C1 segment of cervical spinal cord (tissue), 14 donors: ENCODE measurements at regions not wholly inside any gene's neighbourhood (a gene's known extent, or its start where the extent isn't known, plus 50 kb on each side); places are given as distances from the start of the nearest gene placed in this dataset.

Experiments
- DNase-seq, 14 donors: peaks; one replicate each; lab custom pipeline; 2025; lab: John Stamatoyannopoulos, UW

DNA sequence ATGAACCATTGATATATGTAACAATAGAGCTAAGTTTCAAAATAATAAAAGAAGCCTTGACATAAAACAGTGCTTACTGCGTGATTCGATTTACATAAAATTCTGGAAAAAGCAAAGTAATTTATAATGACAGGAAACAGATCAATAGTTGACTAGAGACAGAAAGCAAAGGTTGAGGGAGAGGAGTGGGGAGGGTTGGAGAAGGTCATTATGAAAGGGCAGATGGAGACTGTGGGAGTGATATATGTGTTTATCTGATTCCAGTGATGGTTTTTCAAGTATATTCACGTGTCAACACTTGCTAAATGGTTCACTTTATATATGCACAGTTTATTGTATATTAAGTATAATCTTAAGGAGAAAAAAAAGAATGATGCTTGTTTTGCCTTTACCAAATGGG is 1885.7 kb upstream of the NUDT12 start:
- no peak for DNase-seq

DNA sequence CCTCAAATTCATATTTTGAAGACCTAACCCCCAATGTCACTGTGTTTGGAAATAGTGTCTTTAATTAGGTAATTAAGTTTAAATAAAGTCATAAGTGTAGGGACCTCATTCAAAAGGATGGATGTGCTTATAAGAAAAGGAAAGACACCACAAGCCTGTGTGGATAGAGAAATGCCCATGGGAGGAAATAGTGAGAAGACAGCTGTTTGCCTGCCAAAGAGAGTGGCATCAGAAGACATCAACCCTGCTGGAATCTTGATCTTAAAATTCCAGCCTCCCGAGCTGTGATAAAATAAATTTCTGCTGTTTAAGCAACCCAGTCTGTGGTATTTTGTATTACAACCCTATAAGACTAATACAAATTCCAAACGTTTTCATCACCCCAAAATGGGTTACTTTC is 1867.9 kb upstream of the NUDT12 start:
- DNase-seq = no peak

DNA sequence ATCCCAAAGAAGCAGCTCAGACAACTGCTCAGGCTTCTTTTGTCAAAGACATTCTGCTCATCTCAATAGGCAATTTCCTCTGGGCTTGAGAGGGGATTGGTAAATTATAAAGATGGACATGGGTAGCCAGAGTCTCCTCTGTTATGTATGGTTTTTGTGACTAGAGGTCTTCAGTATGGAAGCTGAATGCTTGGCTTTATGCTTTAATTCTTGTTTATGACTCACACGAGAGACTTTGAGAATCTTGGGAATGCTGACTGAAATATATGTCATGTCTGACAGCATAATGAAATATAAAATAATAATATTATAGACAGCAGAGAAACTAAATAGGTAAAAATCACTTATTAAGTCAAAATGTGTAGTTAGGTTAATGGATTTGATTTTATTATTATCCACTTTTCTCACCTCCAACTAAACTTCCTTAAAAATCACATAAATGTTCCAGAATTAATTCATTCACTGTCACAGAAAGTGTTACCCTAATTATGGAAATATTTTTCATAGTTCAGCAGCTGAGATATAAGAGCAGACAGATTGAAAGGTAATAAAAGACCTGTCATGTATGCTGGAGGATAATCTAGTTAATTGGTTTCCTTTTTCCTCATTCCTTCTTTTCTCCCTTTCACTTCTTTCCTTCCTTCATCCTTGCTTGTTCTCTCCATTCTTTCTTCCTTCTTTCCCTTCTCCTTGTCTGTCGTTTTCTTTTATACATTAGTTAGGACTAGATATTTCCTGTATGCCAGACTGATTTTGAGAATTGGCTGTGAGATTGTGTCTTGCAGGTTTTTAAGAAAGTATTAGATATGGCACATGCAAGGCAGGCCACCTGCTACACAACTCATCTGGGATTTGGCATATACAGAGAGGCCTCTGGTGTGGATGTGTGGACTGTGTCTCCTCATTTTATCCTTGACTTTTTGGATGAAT is 1866.1 kb upstream of the NUDT12 start:
- DNase-seq = no peak

DNA sequence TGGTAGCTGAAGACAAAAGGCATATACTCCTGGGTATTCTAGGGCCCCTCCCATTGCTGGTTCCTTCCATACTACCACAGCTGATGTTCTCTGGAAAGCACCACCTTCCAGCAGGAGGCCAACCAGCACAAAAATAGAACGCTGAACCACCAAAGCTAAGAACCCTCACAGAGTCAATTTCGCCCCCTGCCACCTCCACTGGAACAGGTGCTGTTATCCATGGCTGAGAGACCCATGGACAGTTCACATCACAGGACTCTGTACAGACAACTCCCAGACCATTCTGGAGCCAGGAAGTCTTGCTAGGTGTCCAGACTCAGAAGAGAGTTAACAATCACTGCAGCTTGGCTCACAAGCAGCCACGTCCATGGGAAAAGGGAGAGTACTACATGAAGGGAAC is 1851.5 kb upstream of the NUDT12 start:
- no peak for DNase-seq

DNA sequence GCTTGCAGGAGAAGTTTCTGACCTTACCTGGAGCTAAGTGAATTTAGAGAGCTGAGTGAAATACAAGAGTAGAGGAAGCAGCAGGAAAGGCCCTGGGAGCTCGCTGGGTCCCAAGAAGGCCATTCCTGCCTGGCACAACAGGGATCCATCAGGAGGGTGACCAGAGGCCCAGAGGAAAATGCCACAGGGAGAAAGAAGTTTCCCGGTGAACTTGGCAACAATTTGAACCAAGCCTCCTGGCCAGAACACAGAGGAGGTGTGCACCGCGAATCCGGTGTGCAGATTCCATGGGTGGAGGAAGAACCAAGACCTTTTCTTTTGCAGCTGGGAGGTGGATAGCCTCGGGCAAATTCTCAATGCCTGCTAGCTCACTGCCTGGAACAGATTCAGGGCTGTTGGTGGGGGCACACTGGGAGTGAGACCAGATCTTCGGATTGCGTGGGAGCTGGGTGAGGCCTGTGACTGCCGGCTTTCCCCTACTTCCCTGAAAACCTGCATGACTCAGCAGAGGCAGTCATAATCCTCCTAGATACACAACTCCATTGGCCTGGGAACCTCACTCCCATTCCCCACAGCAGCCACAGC is 1850.9 kb upstream of the NUDT12 start:
- DNase-seq = no peak

DNA sequence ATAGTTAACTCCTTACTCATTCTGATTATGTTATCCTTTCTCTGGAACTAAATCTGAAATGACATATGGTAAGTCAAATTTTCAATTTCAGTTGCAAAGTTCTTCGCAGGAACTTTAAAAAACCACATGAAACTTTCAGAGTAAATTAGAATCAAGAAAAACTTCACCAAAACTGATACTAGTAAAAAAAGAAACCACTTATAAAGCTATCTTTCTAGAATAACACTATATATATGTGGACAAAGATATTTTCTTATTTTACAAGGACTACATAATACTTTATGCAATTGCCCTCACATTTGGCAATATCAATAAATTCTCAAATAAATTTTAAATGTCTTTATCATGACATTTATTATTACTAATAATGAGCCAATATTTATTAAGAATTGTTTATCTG is 1847.1 kb upstream of the NUDT12 start:
- no peak for DNase-seq

DNA sequence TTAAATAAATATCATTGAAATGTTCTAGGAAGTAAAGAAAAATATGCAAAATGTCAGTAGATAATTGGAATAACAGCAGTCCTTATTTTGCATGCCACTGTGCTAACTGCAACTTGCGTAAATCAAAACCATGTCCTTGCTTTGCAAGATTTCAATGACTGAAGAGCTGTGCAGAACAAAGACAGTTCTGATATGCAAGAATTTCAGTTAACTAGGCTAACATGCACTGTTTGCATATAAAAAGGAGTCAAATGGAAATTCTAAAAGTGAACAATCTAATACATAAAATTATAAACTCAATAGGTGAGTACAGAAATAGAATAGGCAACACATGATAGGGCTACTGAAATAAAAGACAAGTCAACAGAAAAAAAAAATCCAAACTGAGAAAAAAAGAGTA is 1844.6 kb upstream of the NUDT12 start:
- no peak for DNase-seq

DNA sequence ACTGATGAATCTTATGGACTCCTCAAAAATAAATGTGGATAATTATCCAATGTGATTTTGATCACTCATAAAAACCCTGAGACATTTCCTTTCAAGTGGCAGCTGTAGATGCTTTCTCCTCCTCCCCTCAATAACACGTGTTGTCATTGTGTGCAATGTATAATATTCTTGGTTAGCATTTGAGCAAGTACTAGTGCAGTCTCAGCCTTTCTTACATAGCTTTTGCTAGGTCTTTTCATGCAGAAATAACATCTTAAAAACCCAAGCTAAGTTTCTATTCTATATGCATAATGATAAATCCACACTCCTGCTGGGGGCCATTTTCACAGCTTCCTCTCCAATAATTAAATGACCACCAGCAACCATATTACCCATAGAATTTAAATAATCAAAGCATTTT is 1835.2 kb upstream of the NUDT12 start:
- no peak for DNase-seq

DNA sequence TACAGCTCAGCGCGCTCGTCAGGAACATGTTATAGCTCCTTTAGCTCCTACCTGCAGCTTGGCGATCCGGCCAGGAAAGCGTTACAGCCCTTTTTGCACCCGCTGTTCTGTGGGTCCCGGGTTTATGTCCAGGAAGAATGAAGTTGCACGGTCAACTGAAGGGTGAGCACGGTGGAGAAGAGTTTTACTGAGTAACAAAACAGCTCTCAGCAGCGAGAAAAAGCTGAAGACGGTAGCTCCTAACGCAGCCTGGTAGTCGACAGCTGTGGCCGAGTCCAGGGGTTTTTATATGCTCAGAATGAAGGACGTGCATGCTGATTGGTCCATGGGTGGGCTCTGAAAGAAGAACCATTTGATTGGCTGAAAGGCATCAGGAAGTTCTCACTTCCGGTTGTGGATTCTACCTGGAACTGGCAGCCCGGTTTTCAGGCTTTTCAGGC is 1830.1 kb upstream of the NUDT12 start:
- no peak for DNase-seq

DNA sequence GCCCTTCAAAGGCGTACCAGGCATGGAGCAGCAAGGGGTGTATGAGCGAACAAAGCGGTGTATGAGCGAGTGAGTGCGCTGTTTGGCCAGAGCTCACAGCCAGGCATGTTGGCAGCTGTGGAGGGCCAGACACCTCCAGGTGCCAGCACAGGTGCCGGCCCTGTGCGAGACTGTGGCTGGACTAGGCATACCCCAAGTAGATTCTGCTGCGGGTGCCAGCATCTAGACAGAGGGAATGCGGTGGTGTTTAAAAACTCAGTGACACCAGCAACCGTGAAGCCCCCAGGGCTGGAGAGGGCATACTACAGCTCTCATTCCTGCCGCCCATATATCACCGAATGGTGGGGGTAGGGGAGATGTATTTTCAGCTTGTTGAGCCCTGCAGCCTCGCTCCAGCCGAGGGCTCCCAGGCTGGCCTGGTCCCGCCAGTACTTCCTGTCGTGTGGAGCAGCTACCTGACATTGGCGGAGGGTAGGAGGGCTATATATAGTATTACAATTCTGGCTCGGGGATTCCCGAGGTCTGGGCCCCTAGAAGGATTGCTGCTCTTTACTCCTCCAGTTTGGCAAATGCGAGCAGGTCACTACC is 1829.6 kb upstream of the NUDT12 start:
- DNase-seq = no peak

DNA sequence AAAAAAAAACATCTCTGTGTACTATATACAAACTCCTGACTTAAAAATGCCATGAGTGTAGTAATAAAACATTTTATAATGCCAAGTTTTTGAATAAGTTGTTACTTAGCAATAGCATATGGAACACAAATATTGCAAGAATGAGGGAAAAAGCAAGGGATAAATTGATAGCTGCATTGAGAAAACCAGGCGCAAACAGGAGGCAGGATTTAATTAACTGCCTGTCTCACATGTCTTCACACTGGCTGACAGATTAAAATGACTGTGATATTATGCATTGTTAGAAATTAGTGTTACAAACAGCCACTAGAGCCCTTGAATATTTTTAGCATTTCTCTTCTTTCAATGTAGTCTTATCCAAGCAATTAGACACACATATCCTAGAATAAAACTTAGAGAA is 1817.5 kb upstream of the NUDT12 start:
- DNase-seq = no peak

DNA sequence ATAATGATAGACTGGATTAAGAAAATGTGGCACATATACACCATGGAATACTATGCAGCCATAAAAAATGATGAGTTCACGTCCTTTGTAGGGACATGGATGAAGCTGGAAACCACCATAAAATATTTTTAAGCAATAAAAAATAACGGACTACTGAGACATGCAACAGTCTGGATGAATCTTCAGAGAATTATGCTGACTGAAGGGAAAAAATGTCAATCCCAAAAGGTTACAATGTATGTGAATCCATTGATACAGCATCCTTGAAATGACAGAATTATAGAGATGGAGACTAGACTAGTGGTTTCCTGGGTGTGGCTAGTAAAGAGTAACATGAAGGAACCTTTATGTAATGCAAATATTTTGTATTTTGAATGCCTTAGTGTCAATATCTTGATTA is 1808.6 kb upstream of the NUDT12 start:
- no peak for DNase-seq

DNA sequence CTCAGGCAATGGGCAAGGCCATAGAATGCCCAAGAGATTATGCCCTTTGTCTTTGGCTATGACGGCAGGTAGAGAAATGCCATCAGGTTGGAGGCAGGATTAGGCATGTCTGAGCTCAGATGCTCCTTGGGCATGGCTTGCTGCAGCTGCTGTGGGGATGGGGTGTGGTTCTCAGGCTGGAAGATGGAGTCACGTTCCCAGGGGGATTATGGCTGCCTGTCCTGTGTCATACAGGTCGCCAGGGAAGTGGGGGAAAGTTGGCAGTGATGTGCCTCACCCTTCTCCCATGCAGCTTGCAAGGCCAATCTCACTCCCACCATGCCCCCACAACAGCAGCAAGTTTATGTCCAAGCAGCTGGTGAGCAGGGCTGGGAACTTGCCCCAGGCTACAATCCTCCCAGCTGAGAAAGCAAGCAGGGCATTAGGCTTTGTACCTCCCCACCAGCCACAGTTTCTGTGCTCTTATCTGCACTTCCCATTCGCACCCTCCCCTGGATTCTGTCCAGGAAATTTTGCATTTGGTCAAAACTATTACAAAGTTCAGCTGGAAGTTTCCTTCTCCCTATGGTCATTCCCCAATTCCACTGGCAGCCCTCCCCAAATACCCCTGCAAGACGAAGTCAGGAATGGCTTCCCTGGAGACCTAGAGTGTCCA is 1788.0 kb upstream of the NUDT12 start:
- no peak for DNase-seq

DNA sequence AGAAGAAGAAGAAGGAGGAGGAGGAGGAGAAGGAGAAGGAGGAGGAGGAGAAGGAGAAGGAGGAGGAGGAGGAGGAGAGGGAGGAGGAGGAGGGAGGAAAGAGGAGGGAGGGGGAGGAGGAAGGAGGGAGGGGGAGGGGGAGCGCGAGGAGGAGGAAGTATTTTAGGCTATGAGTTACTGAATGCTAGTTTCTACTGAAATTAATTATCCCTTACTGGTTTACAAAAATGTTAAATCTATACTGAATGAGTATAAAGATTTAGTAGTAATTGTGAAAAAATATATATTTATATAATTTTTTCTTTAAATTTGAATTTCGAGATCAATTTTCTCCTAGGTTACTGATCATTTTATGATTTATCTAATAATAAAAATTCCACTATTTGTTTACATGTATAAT is 1769.0 kb upstream of the NUDT12 start:
- DNase-seq = no peak

DNA sequence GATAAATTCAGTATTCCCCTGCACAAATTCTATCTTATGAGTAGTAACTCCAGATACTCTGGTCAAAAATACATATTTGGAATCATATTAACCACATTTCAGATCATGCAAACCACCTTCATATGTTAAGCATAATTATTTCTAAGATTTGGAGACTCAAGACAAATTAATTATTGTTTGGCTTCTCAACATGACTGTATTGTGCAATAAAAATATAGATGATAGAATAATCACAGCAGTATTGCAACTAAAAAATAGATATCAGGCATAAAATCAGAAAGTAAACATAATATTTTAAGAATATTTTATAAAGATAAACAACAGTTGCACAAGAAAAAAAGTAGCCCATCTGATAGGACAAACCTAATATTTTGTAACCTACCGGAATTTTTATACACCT is 1767.6 kb upstream of the NUDT12 start:
- DNase-seq = no peak

DNA sequence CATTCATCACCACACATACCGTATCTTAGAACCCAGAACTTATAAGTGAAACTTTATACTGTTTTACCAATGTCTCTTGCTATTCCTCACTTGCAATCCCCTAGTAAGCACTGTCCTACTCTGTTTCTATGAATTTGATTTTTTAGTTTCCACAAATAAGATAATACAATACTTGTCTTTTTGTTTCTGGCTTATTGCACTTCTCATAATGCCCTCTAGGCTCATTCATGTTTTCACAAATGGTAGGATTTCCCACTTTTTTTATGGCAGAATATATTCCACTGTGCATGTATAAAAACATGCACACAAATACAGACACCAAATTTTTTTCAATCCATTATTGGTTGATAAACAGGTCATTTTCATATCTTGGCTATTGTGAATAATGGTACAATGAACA is 1742.3 kb upstream of the NUDT12 start:
- DNase-seq = no peak

DNA sequence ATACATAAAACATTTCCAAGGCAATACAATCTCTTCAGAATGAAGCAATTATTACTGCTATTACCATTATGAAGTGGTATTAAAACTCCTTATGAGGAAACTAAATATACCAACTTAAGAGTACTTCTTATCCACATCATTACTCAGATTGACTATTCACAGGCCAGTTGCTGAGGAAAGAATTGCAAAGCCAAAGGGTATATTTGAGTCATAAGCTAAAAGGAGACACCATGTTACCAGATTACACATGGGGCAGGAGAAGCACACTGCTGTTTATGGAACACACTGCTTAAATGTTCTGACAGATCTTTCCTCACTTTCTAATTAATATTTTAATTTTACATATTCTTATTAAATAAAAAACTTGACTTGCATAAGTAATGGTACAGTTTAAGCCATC is 1726.4 kb upstream of the NUDT12 start:
- no peak for DNase-seq

DNA sequence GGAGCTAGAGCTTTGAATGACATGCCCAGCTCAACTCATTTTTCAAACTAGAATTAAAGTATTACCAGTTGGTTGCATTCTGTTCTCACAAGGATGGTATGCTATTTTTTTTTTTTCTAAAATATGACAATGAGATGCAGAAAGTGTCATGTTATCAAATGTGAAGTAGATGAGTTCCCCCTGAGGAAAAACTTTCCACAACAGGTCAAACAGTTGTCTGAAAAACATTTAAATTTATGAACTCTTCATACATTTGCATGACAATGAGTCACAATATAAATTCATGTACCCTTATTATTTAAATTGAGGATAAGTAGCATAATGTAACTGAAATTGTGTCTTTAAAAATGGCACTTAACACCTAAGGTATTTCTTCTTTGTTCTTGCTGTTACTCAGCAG is 1720.5 kb upstream of the NUDT12 start:
- DNase-seq = no peak

DNA sequence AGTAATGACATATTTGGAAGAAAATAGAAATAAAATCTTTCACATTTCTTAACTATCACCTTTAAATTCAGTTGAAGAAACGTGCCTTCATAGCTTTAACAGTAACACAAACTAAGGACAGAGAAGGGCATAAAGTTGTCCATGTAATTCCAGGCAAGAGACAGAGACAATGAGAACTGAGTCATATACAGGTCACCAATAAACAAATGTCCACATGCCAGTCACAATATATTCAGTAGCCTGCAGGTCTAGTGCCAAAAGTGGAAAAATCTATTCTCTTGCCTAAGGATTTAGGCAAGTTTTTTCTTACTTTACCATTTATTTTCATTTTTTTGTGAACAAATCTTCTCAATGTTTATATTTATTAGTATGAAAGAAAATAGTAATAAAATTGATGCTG is 1711.5 kb upstream of the NUDT12 start:
- DNase-seq = no peak

DNA sequence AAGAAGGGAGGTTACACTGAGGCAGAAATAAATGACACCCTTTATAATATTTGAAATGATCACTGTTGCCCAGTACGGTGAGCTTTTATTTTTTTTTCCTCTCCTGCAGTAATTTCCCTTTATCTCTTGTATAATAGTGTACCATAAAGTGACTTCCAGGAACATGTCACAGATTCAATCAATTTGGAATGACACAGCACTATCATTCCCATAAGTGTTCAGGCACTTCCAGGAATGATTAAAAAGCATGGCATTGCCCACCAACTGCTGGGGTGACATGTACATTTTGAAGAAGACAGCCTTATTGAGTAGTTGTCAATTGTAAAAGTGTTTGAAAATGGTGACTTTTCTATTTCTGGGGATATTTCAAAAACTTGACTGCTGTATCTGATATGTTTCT is 1700.9 kb upstream of the NUDT12 start:
- DNase-seq = no peak

DNA sequence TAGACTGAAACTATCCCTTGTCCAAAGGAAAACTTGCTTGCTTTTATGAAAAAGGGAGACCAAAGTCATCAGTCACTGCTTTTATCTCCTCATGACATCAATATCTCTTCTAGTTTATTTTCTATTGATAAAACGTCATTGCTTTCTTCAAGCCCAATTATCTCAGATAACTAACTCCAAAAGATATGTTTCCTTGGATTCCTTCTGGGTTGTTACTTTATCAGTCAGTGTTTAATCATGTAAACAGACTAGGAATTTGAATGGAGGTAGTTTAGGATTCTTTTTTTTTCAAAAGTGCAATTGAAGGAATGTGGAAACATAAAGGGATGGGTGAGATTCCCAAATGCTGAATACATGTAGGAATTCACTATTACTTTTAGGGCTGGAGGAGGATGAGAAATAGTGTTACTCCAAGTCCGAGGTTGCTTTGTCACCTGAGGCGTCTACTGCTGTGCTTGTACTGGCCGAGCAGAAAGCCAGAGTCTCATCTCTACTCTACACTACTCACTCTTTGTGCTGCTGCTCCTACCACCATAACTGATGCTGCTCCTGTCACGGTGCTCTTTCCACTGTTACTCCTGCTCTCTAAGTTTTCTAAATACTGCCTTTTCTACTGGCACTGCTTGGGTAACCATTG is 1697.1 kb upstream of the NUDT12 start:
- no peak for DNase-seq

DNA sequence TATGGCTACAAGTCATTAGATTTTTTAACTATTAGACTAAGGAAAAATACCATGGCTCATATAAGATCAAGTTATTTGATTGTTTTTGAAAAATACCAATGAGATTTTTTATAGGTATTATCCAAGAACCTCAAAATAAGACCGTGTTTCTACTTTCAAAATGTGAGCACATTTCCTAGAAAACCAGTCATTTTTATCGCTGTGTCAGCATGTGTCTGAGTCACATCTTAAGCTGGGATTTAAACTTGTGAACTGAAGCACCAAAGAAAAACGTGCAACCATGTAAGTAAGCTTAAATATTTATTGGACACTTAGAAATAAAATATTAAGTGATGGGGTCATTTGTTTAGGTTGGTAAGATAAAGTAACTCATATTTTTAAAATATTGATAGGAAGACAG is 1676.0 kb upstream of the NUDT12 start:
- DNase-seq = no peak
